ENCODE measurements at regions not wholly inside any gene's neighbourhood (a gene's known extent, or its start where the extent isn't known, plus 50 kb on each side); places are given as distances from the start of the nearest gene placed in this dataset.
A peak's percentile ranks its signal among the peaks of the same experiment; 100 is the strongest.

- peak; percentile 77; the same call in 1 of the 2 replicates for TF ChIP-seq DDX20 (tag; IDR thresholded peaks at IDR 0.05; ENCODE audit: low read depth)
- TF ChIP-seq PHF8 (IDR thresholded peaks at IDR 0.05; ENCODE audit: borderline replicate concordance, low read length), result no peak
- no peak for TF ChIP-seq ZNF324 (CRISPR knock-in tag; IDR thresholded peaks at IDR 0.05)
- TF ChIP-seq BRCA1 (IDR thresholded peaks at IDR 0.05), result no peak
- TF ChIP-seq BRCA1 (CRISPR knock-in tag; IDR thresholded peaks at IDR 0.05), result 0 out of 2 replicates have a peak, but pooled peaks have one; percentile 77
- TF ChIP-seq, protein P1, sequence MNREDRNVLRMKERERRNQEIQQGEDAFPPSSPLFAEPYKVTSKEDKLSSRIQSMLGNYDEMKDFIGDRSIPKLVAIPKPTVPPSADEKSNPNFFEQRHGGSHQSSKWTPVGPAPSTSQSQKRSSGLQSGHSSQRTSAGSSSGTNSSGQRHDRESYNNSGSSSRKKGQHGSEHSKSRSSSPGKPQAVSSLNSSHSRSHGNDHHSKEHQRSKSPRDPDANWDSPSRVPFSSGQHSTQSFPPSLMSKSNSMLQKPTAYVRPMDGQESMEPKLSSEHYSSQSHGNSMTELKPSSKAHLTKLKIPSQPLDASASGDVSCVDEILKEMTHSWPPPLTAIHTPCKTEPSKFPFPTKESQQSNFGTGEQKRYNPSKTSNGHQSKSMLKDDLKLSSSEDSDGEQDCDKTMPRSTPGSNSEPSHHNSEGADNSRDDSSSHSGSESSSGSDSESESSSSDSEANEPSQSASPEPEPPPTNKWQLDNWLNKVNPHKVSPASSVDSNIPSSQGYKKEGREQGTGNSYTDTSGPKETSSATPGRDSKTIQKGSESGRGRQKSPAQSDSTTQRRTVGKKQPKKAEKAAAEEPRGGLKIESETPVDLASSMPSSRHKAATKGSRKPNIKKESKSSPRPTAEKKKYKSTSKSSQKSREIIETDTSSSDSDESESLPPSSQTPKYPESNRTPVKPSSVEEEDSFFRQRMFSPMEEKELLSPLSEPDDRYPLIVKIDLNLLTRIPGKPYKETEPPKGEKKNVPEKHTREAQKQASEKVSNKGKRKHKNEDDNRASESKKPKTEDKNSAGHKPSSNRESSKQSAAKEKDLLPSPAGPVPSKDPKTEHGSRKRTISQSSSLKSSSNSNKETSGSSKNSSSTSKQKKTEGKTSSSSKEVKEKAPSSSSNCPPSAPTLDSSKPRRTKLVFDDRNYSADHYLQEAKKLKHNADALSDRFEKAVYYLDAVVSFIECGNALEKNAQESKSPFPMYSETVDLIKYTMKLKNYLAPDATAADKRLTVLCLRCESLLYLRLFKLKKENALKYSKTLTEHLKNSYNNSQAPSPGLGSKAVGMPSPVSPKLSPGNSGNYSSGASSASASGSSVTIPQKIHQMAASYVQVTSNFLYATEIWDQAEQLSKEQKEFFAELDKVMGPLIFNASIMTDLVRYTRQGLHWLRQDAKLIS (CRISPR knock-in tag; IDR thresholded peaks at IDR 0.05), result peak; percentile 98
- TF ChIP-seq PREB (CRISPR knock-in tag; IDR thresholded peaks at IDR 0.05), result 0 out of 2 replicates have a peak, but pooled peaks have one; percentile 46
- TF ChIP-seq ZNF384 (IDR thresholded peaks at IDR 0.05; ENCODE audit: low read depth, low read length), result no peak
- no peak for TF ChIP-seq RBM22 (IDR thresholded peaks at IDR 0.05; ENCODE audit: low read depth, low read length, poor library complexity, severe bottlenecking)
- TF ChIP-seq MIER1 (IDR thresholded peaks at IDR 0.05; ENCODE audit: low read depth), result peak; percentile 99
- peak; percentile 94 for TF ChIP-seq CHAMP1 (IDR thresholded peaks at IDR 0.05)
- no peak for TF ChIP-seq CTBP1 (IDR thresholded peaks at IDR 0.05; ENCODE audit: borderline replicate concordance)
- TF ChIP-seq ESRRA (IDR thresholded peaks at IDR 0.05; ENCODE audit: borderline replicate concordance, low read depth), result no peak
- no peak for TF ChIP-seq KLF10 (CRISPR knock-in tag; IDR thresholded peaks at IDR 0.05)
- no peak for TF ChIP-seq YY1 (IDR thresholded peaks at IDR 0.05; ENCODE audit: borderline replicate concordance in 1 of 3, control insufficient read depth in 1 of 3, extremely low read depth in 1 of 3, insufficient read depth in 3 of 3, insufficient read length in 1 of 3, insufficient replicate concordance in 2 of 3, low read depth in 1 of 3, low read length in 2 of 3)
- TF ChIP-seq, protein P2, sequence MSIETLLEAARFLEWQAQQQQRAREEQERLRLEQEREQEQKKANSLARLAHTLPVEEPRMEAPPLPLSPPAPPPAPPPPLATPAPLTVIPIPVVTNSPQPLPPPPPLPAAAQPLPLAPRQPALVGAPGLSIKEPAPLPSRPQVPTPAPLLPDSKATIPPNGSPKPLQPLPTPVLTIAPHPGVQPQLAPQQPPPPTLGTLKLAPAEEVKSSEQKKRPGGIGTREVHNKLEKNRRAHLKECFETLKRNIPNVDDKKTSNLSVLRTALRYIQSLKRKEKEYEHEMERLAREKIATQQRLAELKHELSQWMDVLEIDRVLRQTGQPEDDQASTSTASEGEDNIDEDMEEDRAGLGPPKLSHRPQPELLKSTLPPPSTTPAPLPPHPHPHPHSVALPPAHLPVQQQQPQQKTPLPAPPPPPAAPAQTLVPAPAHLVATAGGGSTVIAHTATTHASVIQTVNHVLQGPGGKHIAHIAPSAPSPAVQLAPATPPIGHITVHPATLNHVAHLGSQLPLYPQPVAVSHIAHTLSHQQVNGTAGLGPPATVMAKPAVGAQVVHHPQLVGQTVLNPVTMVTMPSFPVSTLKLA (conservative IDR thresholded peaks at IDR 0.05), result peak in 1 of 2 experiments; percentile 66; a peak in 3 of 4 replicates
Measured at GRCh38 chr11:70650075-70650909, 252.0 kb downstream of the CTTN start (continued).

Data from K562 (cell line).